Cardiac fibroblast (primary cell): ENCODE measurements at regions not wholly inside any gene's neighbourhood (a gene's known extent, or its start where the extent isn't known, plus 50 kb on each side); places are given as distances from the start of the nearest gene placed in this dataset.

Experiments
- DNase-seq, 2 donors: peaks; one replicate each; pipeline versions ENCODE4 v3.0.0 to v3.0.0-alpha.2; 2010; ENCODE audit warnings: low read depth in 2 of 2
- H3K4me3 ChIP-seq, 2 donors: replicated peaks in 1 of 2; 1 replicate in 1 of 2; 2 replicates in 1 of 2; pipeline ENCODE4 v1.5.1; 2011; ENCODE audit warnings: low read depth in 2 of 2, low read length in 2 of 2, mild to moderate bottlenecking in 2 of 2, moderate library complexity in 1 of 2
- CTCF ChIP-seq: IDR thresholded peaks from one replicate; pipeline ENCODE4 v1.5.1; 2011; ENCODE audit warnings: low read depth, mild to moderate bottlenecking, low read length, inconsistent platforms

DNA sequence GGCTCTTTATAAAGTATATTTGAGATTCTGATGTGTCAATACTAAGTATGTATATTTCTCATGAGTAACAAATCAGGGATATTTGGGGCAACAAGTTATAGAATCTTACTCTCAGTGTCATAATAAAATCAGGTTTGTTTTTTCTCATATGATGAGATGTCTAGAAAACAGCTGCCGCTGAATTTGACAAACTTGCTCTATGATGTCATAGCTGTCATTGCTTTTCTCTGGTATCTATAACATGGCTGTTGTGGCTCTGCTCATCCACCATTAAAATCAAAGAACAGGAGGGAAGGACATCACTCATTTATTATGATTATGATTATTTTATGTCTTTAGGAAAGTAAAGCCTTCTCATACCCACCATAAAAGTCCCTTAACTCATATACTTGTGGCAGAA lies 417.2 kb upstream of the LRRTM4 start:
- no peak for DNase-seq
- no peak for TF ChIP-seq CTCF
- no peak overlapping the region for H3K4me3 ChIP-seq

DNA sequence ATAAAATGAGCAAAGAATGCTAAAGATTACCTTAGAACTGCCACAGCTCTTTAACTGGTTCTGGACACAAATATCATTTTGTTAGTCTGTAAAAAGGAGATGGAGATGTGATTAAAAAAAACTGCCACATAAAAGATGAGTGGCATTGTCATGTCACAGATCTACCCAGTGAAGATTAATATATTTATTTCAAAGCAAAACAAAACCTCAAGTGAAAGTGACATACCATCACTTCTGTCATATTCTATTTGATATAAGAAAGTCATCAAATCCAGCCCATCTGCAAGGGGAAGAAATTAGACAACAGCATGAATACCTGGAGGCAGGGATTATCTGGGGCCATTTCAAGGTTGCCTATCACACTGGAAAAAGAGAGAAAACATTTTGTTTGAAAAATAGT lies 417.6 kb upstream of the LRRTM4 start:
- H3K4me3 ChIP-seq = no peak overlapping the region
- TF ChIP-seq CTCF = no peak
- DNase-seq = no peak

DNA sequence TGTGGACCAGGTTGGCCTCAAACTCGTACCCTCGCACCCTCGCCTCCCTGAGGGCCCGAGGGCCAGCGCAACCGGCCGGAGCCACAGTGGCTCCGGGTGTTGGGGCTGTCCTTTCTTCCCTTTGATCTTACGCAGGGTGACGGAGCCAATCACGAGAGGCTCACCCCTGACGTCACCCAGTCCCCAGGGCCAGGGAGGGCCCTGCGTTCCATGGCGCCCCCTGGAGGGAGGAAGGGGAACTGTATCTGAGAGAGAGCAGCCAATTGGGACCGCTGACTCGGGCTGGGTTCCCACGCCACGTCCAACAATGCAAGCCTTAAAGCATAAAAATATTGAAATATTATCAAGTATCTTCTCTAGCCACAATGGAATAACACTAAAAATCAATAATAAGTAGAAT lies 432.8 kb upstream of the LRRTM4 start:
- no peak overlapping the region for H3K4me3 ChIP-seq
- no peak for TF ChIP-seq CTCF
- DNase-seq = no peak

DNA sequence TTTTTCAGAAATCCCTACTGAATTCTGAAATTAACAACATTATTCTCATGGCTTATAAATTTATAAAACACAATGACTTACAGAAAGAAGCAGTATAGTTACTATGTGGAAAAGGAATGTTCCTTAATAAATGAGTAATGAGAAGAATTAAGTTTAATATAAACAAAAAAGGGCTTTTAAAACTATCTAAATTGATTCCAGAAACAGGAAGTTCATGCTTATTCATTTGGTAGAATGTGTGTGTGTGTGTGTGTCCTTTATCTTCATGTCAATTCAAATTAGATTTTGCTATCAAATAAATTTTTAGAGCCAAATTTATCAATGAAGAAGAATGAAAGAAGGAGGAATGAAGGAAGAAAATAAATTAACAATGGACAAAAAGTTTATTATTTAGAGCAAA lies 440.8 kb upstream of the LRRTM4 start:
- no peak for TF ChIP-seq CTCF
- H3K4me3 ChIP-seq = no peak overlapping the region
- DNase-seq = no peak

DNA sequence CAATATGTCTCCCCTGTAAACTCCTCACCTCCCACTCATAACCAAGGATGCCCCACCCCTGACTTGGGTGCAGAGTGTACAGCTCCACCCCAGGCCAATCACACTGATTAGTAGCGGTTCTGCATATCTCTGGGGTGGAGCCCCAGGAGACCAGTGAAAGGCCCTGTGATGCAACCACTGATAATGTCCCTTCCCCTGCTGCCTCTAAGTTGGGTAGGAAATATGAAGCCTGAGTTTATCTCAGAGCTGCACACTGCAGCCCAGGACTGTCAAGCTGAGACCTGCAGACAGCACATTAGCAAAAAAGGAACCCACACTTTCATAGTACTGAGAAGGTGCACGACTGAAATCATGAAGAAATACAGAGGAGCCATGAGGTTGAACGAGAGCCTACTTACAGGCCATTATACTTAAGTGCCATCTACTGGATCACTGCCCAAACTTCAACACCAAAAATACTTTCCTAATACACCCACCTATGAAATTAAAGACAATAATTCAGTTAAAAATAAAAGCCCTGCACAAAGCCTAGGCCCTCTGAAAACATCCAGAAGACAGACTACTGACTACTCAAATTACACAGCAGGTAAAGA lies 455.4 kb upstream of the LRRTM4 start:
- no peak overlapping the region for H3K4me3 ChIP-seq
- TF ChIP-seq CTCF = no peak
- DNase-seq = no peak

DNA sequence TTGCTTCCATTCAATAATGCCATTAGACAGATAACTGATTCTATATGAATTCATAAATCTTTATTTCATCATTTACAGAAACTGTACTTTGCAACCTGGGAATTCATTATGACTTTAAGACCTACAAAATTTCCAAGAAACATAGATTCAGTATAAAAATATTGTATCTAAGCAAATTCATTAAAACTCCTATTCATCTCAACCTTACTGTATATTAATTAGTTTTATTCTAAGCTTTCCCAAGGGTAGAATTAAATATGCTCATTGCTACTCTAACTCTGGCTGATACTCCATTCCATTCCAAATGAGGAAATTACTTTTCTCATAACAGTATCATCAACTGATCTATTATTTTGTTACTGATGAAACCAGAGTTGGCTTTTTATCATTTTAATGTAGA lies 473.0 kb upstream of the LRRTM4 start:
- DNase-seq = no peak
- TF ChIP-seq CTCF = no peak
- no peak overlapping the region for H3K4me3 ChIP-seq

DNA sequence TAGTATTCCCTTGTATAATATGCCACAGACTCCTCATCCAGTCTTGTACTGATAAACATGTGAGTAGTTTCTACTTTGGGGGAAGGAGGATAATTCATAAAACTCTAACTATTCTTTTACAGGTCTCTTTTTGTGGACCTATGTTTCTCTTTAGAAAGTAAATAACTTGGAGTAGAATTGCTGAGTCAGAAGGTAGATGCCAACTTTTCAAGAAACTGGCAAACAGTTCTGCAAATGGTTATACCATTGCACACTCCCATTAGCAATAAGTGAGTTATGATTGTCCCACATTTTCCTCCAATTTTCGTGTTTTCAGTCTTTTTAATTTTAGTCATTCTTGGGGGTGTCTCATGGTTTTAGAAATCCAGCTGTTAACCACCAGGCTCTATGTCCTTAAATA lies 477.2 kb upstream of the LRRTM4 start:
- no peak overlapping the region for H3K4me3 ChIP-seq
- no peak for TF ChIP-seq CTCF
- no peak for DNase-seq
